Right lobe of liver (tissue), 4 donors: ENCODE measurements at regions not wholly inside any gene's neighbourhood (a gene's known extent, or its start where the extent isn't known, plus 50 kb on each side); places are given as distances from the start of the nearest gene placed in this dataset.

Experiments used
- CTCF ChIP-seq, 4 donors: fragments of 200-600 bp in 3 of 4; fragments of 450-650 bp in 1 of 4; IDR thresholded peaks; one replicate each; pipeline versions ENCODE4 v1.5.1 to v1.8.0; 2016 to 2022; ENCODE audit warnings: antibody characterized with exemption in 4 of 4, mild to moderate bottlenecking in 2 of 4
- POLR2A ChIP-seq: fragments of 450-650 bp; IDR thresholded peaks from one replicate; pipeline ENCODE4 v1.6.1; 2017; ENCODE audit warnings: antibody characterized with exemption, mild to moderate bottlenecking
- donor health status: DM: no; HTN: no; CAD: no.
- donor health status: DM: no; HTN: no; CAD: no.
- donor health status: DM: no; HTN: yes; CAD: no.

- no peak for TF ChIP-seq CTCF (IDR thresholded peaks at IDR 0.05)
- no peak for TF ChIP-seq POLR2A
Measured at GRCh38 chr12:107612508-107612907, 73.1 kb upstream of the PWP1 start.
